NCI-H2227 (cell line): ENCODE measurements at regions not wholly inside any gene's neighbourhood (a gene's known extent, or its start where the extent isn't known, plus 50 kb on each side); places are given as distances from the start of the nearest gene placed in this dataset.
A peak's percentile ranks its signal among the peaks of the same experiment; 100 is the strongest.

Experiments
- DNase-seq: peaks from one replicate; lab custom pipeline; 2025; ENCODE audit not compliant: unreplicated experiment; lab: John Stamatoyannopoulos, UW

DNA sequence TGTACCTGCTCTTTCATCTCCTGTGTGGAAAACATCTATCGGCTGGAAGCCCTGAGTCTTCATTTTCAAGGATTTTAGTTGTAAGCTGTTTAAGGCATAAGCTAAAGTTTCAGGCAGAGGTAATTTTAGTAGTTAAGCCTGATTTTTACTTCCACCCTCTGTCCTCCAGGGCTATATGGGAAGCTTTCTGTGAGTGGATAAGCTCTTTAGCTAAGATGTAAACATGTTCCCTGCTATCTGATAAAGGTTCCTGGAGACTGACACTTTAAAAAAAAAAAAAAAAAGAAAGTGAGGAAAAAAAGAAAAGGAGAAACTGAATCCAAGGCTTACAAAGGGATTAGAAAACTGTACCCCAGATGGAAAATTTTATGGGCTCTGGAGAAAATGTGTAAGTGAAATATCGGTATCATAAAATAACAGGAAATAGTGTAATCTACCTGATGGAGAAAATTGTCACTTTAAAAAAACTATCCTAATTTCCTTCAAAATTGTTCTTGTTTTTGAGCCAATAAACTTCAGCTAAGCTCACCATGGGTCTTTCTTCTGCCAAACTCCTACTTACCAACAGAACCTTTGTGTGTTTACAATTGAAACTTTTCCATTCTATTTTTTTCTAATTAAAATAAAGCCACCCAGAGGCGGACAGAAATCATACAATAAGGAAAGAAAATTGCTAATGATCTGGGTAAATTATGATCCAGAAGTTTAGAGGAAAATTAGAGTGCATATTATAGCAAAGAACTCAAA, 180.5 kb downstream of the TGFB2 start:
- DNase-seq: no peak

DNA sequence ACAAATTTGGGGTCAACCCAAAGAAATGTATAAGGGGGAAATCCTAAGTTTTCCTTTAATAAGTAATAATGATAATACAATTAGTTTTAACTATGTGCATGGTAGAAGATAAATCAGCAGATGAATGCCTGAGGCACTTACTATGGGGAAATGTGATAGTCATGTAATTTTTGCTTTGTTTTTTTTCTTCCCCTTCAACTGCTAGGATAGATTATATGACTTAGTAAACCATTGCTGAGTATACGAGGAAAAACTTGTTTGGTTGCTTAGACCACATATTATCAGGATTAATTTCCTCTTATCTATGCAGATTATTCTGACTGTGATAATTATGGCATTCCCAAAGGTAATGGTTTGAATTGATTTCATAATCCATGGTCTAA, 181.1 kb downstream of the TGFB2 start:
- DNase-seq: no peak

GRCh38 chr1:218527737-218528136, 182.6 kb downstream of the TGFB2 start:
- no peak for DNase-seq

DNA sequence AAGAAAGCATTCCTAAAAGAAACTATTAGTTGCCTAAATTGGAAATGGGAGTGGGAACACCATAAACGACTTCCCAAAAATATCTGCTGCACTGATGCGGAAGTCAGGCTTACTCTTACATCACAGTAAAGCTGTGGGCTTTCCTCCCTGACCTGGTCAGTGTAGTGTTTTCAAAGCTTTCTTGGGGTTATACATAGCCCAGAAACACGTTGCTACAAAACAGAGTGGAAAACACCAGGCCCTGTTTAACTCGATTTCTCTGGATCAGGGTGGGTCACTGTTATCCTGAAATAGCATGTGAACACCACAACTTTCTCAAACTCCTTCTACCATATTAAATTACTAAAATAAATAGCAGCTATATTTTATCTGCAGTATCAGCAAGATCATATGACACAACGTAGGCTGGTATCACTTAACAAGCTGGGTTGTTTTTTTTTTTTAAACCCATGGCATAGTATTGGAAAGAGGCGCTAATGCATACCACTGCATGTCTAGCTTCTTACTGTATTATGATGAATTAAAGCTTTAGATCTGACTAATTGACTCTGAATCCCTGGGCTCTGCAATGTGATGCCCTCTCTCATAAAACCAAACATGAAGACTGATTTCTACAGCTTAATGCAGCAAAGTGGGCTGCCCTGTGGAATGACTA, 184.6 kb downstream of the TGFB2 start:
- DNase-seq: no peak

DNA sequence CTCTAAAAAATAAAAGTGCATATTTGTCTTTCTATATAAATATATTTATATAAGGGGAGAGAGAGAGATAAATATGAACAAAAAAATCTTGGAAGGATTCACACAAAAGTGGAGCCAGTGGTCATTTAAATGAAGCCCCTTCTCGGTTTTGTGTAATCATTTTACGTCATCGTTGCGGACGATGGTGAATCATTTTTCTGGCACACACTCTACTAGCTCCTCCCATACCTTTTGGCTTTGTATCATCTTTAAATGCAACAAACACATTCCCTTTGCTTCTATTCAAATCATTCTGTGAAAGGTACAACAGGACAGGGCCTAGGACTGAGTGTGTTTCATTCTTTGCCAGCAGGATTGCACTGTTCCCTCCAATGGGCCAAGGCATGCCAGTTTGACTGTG, 186.8 kb downstream of the TGFB2 start:
- no peak for DNase-seq

DNA sequence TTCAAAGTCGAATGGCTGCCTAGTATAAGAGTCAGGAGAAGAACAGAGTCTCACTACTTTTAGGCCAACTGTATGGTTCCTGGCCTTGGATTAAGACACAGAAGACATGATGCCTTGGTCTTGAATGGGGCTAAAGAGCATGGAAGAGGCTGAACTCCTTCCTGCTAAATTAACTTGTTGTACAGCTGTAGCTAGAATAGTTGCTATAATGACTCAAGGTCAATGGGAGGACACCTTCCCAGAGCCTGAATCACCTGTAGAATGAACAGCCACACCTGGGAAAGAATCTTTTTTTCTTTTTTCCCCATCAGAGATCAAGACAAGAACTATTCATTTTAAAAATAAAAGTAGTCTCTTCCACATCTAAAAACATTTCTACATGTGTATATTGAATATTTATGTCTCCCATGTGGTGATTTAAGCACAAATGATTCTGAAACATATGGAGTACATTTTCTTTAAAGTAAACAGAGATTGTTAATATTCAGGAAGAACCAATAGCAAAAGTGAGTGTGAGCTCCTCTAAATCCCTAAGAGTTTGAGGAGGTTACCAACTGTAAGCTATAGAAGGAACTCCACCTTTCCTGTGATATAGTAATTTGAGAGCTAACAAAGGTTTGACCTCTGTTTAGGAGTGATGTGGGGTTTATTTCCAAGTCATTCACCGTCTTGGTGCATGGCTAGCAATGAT, 191.3 kb downstream of the TGFB2 start:
- no peak for DNase-seq

GRCh38 chr1:218537122-218537913, 192.2 kb downstream of the TGFB2 start:
- DNase-seq: no peak

DNA sequence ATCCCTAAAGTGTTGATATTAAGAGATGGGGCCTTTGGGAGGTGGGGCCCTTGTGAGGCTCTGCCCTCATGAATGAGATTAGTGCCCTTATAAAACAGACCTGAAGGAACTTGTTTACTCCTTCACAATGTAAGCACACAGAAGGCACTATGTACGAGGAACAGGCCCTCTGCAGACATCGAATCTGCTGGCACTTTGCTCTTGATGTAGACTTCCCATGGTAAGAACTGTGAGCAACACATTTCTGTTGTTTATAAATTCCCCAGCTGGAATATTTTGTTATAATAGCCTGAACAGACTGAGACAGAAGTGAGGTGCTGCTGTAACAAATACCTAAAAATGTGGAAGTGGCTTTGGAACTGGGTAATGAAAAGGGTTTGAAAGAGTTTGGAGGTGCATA, 193.2 kb downstream of the TGFB2 start:
- DNase-seq: no peak

DNA sequence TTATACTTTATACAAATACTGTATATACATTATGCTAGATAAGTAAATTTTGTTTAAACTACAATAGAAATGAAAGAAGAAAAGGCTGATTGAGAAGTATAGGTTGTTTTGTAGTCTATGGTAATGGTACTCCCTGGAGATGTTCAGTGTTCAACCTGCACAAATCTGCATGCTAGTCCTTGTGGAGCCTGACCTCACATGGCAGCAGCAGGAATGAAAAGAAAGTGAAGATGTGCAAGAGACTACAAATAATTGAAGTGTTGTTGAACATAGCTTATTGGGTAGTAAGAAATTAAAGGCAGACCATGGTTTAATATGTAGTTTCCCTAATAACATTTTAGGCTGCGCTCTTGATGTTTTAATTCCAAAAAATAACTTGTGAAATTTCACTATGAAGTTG, 201.2 kb downstream of the TGFB2 start:
- no peak for DNase-seq

- no peak for DNase-seq
Measured at GRCh38 chr1:218547957-218548730, 203.0 kb downstream of the TGFB2 start.

GRCh38 chr1:218548764-218549163, 203.6 kb downstream of the TGFB2 start:
- DNase-seq: no peak

- DNase-seq: no peak
Measured at GRCh38 chr1:218553197-218553596, 208.1 kb downstream of the TGFB2 start.

GRCh38 chr1:218556016-218556415, 210.9 kb downstream of the TGFB2 start:
- DNase-seq: no peak

- DNase-seq: peak; percentile 64
Measured at GRCh38 chr1:218557731-218558130, 212.6 kb downstream of the TGFB2 start.

DNA sequence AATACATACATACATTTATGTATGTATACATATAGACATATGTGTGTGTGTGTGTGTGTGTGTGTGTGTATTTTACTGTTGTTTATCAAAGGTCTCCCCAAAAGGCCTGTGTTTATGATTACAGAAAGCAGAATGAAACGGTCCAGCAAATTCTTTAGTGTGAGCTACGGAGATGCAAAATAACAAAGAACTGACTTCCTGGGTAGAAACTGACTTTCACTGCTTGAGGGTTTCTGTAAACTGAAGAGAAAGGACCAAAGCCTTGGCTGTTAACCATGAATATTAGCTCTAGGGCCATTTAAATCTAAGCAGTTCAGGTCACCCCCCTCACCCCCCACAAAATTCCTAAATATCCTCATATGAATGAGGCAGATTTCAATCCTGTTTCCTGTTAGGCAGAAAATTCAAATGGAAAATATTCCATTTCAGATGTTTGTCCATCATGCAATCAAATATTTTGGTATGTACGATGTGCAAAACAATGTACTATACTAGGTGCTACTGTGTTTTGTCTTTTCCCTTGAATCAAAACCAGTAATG, 213.2 kb downstream of the TGFB2 start:
- DNase-seq: no peak

DNA sequence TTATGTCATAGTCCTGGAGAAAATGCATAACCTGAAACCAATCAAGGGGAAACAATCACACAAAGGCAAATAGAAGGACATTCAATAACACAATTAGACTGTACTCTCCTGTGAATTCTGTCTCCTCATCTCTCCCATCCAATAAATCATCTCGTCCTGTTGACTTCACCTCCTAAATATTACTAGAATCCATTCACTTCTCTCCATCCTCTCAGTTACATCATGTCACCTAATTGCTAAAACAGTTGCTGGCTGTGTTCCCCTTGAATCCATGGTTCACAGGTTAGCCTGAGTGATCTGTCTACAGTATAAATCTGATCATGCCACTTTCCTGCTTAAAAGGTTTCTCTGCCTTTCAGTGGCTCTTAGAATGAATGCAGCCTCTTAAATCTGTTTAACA, 220.2 kb downstream of the TGFB2 start:
- DNase-seq: no peak

GRCh38 chr1:218568962-218569550, 223.9 kb downstream of the TGFB2 start:
- DNase-seq: no peak

GRCh38 chr1:218570456-218570855, 225.3 kb downstream of the TGFB2 start:
- DNase-seq: no peak

DNA sequence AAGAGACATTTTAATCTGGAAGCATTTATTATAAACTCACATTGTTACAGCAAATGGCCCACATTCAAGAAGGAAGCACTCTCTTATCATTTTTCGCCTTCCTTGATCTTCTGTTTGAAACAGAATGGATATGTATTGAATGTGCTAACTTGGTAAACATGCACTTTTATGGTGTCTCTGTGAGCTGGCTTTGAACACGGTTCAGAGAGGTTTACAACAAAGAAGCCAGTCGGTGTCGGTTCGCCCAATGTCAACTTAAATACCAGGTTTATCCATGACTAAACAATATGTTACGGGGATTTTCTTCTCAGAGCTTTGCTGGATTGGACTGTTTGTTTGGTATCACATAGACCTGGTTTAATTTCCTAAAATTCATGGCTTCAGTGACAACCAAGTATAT, 226.4 kb downstream of the TGFB2 start:
- DNase-seq: no peak

DNA sequence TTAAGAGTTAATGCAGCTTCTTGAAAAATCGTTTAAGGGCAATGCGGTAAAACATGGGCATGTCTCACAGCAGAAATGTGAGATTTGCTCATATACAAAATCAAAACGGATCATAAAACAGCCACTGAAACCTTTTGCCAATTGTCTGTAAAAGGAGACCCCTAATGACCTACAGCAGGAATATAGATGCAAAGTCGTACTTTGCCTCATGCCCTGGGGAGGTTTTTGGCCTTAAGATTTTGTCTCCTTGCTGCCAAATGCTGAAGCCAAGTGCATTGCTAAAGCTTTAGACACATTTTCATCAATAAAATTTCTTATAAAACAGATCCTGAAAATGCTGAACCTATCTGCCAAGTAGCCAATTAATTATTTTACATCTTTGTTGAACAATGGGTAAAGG, 226.9 kb downstream of the TGFB2 start:
- DNase-seq: no peak
